ENCODE measurements at regions not wholly inside any gene's neighbourhood (a gene's known extent, or its start where the extent isn't known, plus 50 kb on each side); places are given as distances from the start of the nearest gene placed in this dataset.
"Not testable (repeated sequence)": the region's sequence is repeated elsewhere in the genome, so short reads cannot be mapped to it uniquely, and the experiment has no call there.

GRCh38 chr10:29725133-29725720 is 90.5 kb upstream of the SVIL start:
- no peak for DNase-seq (ENCODE audit: low read depth)

- DNase-seq (ENCODE audit: low read depth) = no peak
Observed at GRCh38 chr10:29723726-29724125, 89.0 kb upstream of the SVIL start.

- DNase-seq (ENCODE audit: low read depth) = no peak
Observed at GRCh38 chr10:29722777-29723176, 88.0 kb upstream of the SVIL start.

- DNase-seq (ENCODE audit: low read depth) = no peak
Observed at GRCh38 chr10:29720149-29720548, 85.4 kb upstream of the SVIL start.

- DNase-seq (ENCODE audit: low read depth) = no peak
Observed at GRCh38 chr10:29719281-29719675, 84.5 kb upstream of the SVIL start.

- no peak for DNase-seq (ENCODE audit: low read depth)
Observed at GRCh38 chr10:29715296-29715695, 80.5 kb upstream of the SVIL start.

GRCh38 chr10:29714096-29714874 is 79.5 kb upstream of the SVIL start:
- no peak for DNase-seq (ENCODE audit: low read depth)

GRCh38 chr10:29713450-29713849 is 78.7 kb upstream of the SVIL start:
- DNase-seq (ENCODE audit: low read depth) = no peak

GRCh38 chr10:29712108-29712507 is 77.3 kb upstream of the SVIL start:
- DNase-seq (ENCODE audit: low read depth) = no peak

GRCh38 chr10:29710128-29710527 is 75.4 kb upstream of the SVIL start:
- no peak for DNase-seq (ENCODE audit: low read depth)

GRCh38 chr10:29709484-29710002 is 74.8 kb upstream of the SVIL start:
- no peak for DNase-seq (ENCODE audit: low read depth)

- DNase-seq (ENCODE audit: low read depth) = no peak
Observed at GRCh38 chr10:29703271-29703670, 68.5 kb upstream of the SVIL start.

GRCh38 chr10:29702273-29703164 is 67.7 kb upstream of the SVIL start:
- DNase-seq (ENCODE audit: low read depth) = no peak

- DNase-seq (ENCODE audit: low read depth) = no peak
Observed at GRCh38 chr10:29701306-29701705, 66.5 kb upstream of the SVIL start.

GRCh38 chr10:29699621-29700020 is 64.8 kb upstream of the SVIL start:
- DNase-seq (ENCODE audit: low read depth) = no peak

- DNase-seq (ENCODE audit: low read depth) = no peak
Observed at GRCh38 chr10:29698773-29699490, 64.2 kb upstream of the SVIL start.

- not testable (repeated sequence) for DNase-seq (ENCODE audit: low read depth)
Observed at GRCh38 chr10:29696581-29696980, 61.8 kb upstream of the SVIL start.

GRCh38 chr10:29694121-29694520 is 59.4 kb upstream of the SVIL start:
- no peak for DNase-seq (ENCODE audit: low read depth)

GRCh38 chr10:29692121-29692539 is 57.4 kb upstream of the SVIL start:
- no peak for DNase-seq (ENCODE audit: low read depth)

GRCh38 chr10:29691564-29692072 is 56.8 kb upstream of the SVIL start:
- no peak for DNase-seq (ENCODE audit: low read depth)

GRCh38 chr10:29689001-29689400 is 54.2 kb upstream of the SVIL start:
- no peak for DNase-seq (ENCODE audit: low read depth)

GRCh38 chr10:29688230-29688661 is 53.5 kb upstream of the SVIL start:
- DNase-seq (ENCODE audit: low read depth) = no peak
